ENCODE measurements at regions not wholly inside any gene's neighbourhood (a gene's known extent, or its start where the extent isn't known, plus 50 kb on each side); places are given as distances from the start of the nearest gene placed in this dataset.
A peak's percentile ranks its signal among the peaks of the same experiment; 100 is the strongest.

- intact Hi-C loops (cut with DNase I): no loop called here
- 53% methylated on average over 6 of the region's 6 CpGs for WGBS (ENCODE audit: insufficient coverage, low coverage, low lambda C conversion rate, missing lambda C conversion rate)
- no peak for DNase-seq
- Histone ChIP-seq H3K36me3 (no peaks in the 10 kb centered on the region), H3K4me3 (no peak overlapping the region), H3K27me3 (no peaks in the 10 kb centered on the region), H3K27ac (no peak overlapping the region), H3K4me1 (no peaks in the 10 kb centered on the region), H3K9me3 (no peaks in the 10 kb centered on the region)
- TF ChIP-seq POLR2A (IDR thresholded peaks at IDR 0.05) (no peak), CTCF (IDR thresholded peaks at IDR 0.05) (no peak)
- peak in 3 of 4 donors; percentile 21 to 43 (median 34) for ATAC-seq
These were observed 60.8 kb upstream of the GOLIM4 start for GRCh38 chr3:168156479-168156878.

- ATAC-seq (peak in 1 of 4 donors; percentile 22), DNase-seq (no peak)
- Histone ChIP-seq H3K27ac (no peak overlapping the region), H3K36me3 (no peaks in the 10 kb centered on the region), H3K4me1 (no peaks in the 10 kb centered on the region), H3K27me3 (no peaks in the 10 kb centered on the region), H3K9me3 (no peaks in the 10 kb centered on the region), H3K4me3 (no peak overlapping the region)
- intact Hi-C loops (cut with DNase I): no loop called here
- no peak for TF ChIP-seq POLR2A (IDR thresholded peaks at IDR 0.05)
These were observed 59.6 kb upstream of the GOLIM4 start for GRCh38 chr3:168155303-168155702.

GRCh38 chr3:168154089-168154488, 58.4 kb upstream of the GOLIM4 start:
- ATAC-seq (peak in 1 of 4 donors; percentile 78), DNase-seq (no peak)
- Histone ChIP-seq H3K27ac (no peak overlapping the region), H3K27me3 (no peaks in the 10 kb centered on the region), H3K36me3 (no peaks in the 10 kb centered on the region), H3K9me3 (no peaks in the 10 kb centered on the region), H3K4me1 (no peaks in the 10 kb centered on the region), H3K4me3 (no peak overlapping the region)
- TF ChIP-seq POLR2A (IDR thresholded peaks at IDR 0.05): no peak
- 33% methylated on average over 1 of the region's 2 CpGs for WGBS (ENCODE audit: insufficient coverage, low coverage, low lambda C conversion rate, missing lambda C conversion rate)
- intact Hi-C loops (cut with DNase I): no loop called here

GRCh38 chr3:168152149-168152548, 56.4 kb upstream of the GOLIM4 start:
- intact Hi-C loops (cut with DNase I): no loop called here
- H3K27me3 ChIP-seq: no peaks in the 10 kb centered on the region
- no peaks in the 10 kb centered on the region for H3K4me1 ChIP-seq
- no peak for DNase-seq
- H3K9me3 ChIP-seq: no peaks in the 10 kb centered on the region
- WGBS (ENCODE audit: insufficient coverage, low coverage, low lambda C conversion rate, missing lambda C conversion rate): 82% methylated on average over 1 of the region's 1 CpG
- TF ChIP-seq POLR2A (IDR thresholded peaks at IDR 0.05) (no peak), CTCF (IDR thresholded peaks at IDR 0.05) (no peak)
- ATAC-seq: no peak
- H3K4me3 ChIP-seq: no peak overlapping the region
- no peak overlapping the region for H3K27ac ChIP-seq
- no peaks in the 10 kb centered on the region for H3K36me3 ChIP-seq

MicroRNAs in the stretch of these regions (microRNA counts, 767-probe panel; counts per million panel counts)
- 237 counts per million for microRNA hsa-miR-551b-3p

Small RNA genes in the stretch of these regions (microRNA-seq; reads per million reads assigned to microRNA genes)
- 1.3 to 1.4 reads per million in 2 donors for gene MIR551B

Small RNA genes in the stretch of these regions (small RNA-seq; reads per million reads assigned to genes)
- 0 reads per million in 2 experiments for gene MIR551B
- gene RNU2-20P: 0 to 0.13 reads per million in 2 experiments

All from right lobe of liver (tissue), 6 donors.